GM18511 (cell line): ENCODE measurements at regions not wholly inside any gene's neighbourhood (a gene's known extent, or its start where the extent isn't known, plus 50 kb on each side); places are given as distances from the start of the nearest gene placed in this dataset.

ENCODE experiments used
- ATAC-seq: cut with Tn5 transposase; IDR thresholded peaks from one replicate; pipeline ENCODE4 v1.9.1; 2021; ENCODE audit warnings: mild to moderate bottlenecking, moderate library complexity; ENCODE audit not compliant: unreplicated experiment

DNA sequence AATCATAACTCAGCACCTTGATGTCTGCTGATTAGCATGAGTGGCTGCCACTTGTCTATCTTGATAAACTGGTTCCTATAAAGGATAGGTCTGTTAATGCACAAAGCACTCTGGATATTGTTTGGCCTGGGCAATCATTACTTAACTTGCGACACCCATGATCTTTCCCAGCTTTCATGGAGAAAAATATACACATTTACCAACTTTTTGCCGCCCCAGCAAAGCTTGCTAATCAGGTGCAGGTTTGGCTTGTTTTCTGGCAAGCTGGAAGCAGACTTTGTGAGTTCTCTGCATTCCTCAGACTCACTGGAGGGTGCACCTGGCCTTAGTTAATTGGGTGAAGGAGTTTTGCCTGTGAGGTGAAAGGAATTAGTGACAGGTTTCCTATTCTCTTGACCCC, 1126.4 kb upstream of the FLRT2 start:
- no peak for ATAC-seq

DNA sequence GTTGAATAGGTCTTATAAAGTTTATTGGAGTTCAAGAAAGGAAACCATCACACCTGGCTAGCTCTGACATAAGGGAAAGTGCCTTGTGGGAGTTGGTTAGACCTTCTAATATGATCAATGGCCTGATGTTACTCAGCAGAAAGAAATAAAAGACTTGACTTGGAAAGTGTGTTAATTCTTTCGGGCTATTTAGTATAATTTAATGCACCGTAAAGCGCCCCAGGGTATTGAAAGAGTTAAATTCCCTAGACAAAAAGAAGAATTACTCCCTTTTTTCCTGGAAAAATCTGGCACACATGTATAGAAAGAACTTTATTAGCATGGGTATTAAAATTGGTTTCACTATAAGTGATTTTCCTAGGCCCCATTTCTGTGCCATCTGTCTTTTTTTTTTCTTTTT, 1125.7 kb upstream of the FLRT2 start:
- ATAC-seq, result no peak

DNA sequence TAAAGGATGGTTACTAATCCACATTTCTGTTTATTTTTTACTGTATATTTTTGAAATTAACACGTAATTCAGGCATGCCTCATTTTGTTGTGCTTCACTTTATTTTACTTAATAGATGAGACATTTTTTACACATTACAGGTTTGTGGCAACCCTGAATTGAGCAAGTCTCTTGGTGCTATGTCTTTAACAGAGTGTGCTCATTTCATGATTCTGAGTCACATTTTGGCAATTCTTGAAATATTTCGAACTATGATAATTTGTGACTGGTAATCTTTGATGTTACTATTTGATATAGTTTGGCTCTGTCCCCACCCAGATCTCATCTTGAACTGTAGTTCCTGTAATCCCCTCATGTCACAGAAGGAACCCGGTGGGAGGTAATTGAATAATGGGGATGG, 1120.5 kb upstream of the FLRT2 start:
- ATAC-seq, result no peak

DNA sequence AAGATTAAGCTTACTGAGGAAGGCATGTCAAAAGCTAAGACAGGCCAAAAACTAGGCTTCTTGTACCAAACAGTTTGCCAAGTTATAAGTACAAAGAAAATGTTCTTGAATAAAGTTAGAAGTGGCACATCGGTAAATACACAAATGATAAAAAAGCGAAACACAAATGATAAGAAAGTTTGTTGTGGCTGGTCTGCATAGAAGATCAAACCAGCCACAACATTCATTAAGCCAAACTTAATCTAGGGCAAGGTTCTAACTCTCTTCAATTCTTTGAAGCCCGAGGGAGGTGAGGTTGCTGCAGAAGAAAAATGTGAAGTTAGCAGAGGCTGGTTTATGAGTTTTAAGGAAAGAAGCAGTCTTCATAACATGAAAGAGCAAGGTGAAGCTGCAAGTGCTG, 1119.6 kb upstream of the FLRT2 start:
- no peak for ATAC-seq

DNA sequence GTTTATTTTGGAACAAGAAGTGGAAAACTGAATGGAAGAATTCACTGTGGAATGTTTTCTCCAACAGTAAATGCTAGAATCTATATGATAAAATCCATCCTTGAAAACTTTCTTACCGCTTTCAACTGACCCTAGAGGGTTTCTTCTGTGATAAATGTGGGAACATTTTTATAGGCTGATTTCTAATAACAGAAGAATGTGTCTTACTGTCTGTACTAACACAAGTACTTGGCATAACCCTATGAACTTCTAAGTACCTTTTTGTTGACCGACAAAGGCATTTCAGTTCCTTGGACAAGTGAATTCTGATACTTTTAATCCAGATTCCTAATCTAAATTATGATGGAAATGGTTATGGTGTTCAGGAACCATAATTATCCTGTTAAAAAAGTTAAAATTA, 1109.7 kb upstream of the FLRT2 start:
- ATAC-seq, result no peak

DNA sequence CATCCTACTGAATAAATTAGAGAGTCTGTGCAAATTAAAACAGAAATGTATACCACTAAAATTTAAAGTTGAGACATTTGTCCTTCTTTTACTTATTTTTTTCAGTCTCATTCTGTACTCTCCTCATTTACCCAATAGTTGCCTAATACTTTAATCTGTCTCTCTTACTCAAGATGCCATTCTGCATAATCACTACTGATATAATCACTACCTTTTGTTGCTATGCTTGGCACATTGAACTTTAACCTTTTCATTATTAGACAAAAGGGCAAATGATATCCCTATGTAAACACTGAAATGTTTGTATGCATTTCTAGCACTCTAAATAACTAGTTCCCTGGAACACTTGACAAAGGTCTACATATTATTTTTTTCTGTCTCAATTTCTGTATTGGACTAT, 1108.3 kb upstream of the FLRT2 start:
- ATAC-seq, result no peak

DNA sequence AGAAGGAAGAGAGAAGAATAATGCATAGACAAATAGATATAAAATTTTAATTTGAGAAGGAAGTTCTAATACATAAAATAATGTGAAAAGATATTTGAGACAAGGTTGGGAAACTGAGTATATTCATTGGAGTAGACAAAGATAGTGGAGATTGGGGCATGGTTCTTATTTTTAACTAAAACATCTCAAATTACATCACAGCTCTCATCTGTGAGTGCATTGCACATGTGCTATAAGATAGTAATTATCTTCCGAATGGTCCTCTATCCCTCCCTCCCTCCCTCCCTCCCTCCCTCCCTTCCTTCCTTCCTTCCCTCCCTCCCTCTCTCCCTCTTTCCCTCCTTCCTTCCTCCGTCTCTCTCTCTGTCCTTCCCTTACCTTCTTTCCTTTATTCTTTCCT, 1104.0 kb upstream of the FLRT2 start:
- no peak for ATAC-seq

DNA sequence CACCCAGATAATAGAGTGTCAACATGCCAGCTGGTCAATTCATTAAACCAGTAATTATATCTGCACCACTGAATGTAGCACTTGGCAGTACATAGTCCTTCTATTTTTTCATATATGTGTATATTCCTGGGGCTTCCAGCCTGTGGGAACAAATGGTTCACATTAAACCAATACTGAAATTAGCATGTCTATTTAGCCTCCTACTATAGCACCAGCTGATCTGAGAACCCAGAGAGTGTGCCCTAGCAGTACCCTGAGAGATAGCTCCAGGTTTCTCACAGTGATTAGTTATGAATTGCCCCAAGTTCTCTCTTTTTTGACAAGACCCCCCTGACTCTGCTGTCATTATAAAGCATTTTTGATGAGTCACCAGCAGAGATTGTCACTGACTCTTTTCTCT, 1097.3 kb upstream of the FLRT2 start:
- ATAC-seq, result no peak

DNA sequence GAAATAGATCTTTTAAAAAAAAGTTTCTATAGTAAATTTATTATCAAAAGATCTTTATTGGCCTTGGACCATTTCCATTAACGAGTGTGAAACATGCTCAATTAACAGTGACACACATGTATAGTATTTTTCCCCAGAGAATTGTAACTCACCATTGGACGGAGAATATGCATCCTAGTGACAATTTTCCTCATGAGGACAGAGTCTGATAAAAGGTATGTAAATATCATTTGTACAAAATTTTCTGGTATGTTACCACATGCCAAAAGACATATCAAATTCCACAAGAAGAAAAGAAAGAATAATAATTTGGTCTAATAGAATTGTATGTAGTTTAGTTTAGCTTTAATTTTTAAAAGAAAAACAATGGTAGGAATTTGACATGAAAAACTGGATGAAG, 1096.0 kb upstream of the FLRT2 start:
- ATAC-seq, result no peak

DNA sequence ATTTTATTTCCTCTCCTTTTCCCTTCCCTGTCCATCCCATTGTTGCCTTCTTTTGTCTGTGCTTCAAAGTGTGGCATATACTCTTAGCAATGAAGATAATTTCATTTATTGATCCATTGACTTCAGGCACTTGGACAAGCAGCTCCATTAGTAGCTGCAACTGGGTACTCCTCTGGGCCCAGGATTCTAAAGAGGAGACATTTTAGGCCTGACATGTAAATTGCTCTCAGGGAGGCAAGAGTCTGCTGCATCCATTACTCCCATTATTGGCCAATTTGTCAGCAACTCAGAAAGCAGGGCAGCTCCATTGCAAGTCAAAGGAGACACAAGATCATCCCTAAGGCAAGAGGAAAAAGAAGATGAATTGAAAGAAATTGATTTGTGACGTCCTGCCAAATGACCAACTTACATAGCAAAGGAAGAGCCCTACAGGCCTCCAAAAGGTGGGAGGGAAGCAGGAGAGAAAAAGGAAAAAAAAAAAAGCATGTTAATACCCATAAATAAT, 1094.1 kb upstream of the FLRT2 start:
- no peak for ATAC-seq

DNA sequence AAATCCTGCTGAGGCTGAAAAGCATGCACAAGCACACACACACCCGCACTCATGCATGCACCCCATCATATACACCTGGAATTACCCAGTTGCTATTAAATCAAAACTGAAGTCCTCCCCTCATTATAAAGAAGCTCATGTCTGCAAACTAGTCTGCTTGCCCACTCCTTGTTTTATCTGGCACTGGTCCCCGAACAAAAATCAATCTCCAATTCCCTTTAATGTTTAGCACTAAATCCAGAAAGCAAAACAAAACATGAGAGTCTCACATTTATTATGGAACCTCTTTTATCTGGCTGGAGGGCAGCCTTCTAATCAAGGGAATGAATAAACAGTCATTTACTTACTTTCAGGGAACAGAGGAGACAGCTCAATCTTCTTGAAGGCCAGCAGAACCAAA, 1093.4 kb upstream of the FLRT2 start:
- no peak for ATAC-seq

DNA sequence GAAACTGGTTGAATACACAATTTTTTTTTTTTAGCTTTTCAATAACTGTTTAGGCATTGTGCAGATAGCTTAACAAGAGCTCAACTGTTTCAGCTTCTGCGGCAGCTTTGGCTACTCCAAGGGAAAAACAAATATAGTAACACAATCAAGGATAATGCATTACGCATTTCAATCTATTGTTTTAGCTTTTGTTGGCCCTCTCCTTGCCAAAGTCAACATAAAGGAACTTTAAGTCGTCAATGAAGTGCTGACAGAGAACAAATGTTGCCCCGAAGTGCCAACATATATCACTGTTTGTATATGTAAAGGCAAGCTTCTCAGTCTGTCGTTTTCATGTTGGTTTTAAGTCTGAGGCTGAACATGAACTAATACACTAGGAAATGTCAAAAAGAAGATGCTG, 1087.4 kb upstream of the FLRT2 start:
- ATAC-seq, result no peak

DNA sequence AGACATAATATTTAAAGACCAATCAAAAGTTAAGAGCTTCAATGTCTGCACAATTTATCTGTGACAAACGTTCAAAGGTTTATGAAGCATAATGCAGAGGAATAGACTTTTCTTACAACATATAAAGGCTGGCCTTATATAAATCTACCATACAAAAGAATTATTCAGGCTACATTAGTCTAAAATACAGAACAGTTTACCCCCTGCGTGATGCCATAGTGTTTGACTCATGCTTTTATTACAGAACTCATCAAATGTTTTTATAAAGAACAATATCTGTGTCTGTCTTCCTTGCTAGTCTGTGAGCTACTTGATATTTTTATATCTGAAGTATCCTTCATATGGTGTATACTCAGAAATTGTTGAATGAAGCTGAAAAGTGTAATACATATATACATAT, 1084.5 kb upstream of the FLRT2 start:
- ATAC-seq, result no peak

DNA sequence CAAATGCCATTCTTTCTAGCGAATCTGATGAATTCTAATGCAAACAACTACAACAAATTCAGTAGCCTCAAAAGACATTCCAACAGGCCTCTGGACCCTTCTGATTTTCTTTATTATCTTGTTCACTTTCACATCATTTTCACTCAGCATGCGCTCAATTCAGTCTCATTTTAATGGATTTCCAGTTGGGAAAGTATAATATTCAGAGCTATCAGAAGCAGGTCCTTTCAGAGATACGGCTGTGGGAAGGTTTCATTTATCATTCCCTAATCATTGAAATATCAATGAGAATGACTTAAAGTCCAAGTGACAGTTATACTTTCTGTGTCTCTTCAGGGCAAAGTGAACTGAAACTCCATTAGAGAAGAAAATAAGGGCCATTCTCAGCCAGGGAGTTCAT, 1083.7 kb upstream of the FLRT2 start:
- no peak for ATAC-seq

DNA sequence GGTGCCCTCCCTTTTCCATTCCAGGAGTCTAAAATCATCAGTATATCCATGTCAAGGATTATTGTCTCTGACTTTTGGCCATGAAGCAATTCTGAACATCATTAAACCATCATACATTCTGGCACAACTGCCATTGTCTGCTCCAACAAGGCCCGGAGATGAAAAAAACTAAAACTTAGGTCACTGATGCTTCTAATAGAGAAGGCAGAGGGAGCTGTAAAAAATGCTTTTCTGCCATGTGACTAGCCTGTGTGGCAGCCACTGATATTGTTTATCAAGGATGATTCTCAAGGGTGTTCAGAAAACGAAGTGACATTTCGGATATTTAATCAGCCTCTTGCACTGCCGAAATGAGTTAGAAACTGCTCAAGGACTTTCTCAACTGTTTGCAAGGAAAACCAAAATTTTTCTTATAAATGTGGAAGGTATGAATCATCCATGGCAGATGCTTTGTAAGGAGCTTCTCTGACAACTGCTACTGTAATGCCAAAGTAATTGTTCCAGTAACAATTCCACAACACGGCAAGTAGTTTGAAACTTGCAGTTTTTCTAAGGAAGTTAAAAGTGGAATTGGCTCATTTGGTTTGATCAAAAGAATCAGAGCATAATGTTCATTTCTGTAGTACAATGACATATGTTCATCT, 1076.5 kb upstream of the FLRT2 start:
- ATAC-seq, result no peak

DNA sequence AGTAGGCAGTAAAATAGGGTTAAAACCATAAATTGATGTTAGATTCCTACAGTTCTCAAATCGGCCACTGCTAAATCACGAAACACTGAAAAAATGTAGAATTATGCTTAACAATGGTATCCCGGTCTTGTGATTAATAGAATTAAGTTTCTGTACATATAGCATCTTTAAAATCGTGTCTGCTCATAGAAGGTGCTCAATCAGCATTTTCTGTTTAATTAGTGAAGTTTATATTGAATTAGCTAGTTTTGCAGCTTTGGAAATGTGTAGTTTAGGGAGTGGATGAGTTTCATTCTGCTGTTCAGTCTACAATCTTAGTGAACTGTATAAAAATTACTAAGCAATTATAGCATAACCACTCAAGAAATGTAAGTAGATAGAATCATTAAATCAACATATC, 1075.8 kb upstream of the FLRT2 start:
- no peak for ATAC-seq

DNA sequence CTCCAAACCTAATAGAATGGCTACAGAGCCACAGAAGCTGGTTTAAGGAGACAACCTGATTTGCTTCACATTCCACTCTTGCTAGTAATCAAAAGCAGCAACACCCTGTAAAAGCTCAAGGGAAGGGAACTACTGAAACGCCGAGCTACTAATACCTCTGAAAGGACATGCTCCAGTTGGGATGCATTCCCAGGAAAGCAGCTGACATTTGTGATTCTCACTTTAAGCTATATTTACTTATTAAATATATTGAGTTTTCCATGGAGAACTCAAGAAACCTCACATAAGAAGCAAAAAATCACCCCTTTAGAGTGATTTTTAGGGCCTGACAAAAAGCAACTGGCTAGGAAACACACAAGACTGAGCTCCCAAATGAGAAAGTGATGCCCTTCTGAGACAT, 1073.0 kb upstream of the FLRT2 start:
- no peak for ATAC-seq

DNA sequence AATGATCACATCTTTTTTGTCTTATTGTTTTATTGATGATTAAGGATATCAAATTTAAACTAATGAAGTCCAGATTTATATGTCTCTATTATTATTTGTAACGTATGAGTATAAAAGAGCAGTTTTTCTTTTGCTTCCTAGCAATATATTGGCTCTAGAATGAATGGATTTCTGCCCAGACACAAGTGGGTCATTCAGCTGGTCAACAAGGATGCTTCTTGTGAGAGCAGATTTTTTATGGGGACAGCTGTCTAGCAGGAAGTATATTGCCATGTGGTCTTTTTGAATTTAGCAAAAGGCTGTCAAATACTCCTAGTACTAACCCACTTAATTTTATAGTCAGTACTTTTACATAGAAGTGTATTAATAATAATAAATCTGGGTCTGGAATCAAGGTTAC, 1071.1 kb upstream of the FLRT2 start:
- no peak for ATAC-seq

DNA sequence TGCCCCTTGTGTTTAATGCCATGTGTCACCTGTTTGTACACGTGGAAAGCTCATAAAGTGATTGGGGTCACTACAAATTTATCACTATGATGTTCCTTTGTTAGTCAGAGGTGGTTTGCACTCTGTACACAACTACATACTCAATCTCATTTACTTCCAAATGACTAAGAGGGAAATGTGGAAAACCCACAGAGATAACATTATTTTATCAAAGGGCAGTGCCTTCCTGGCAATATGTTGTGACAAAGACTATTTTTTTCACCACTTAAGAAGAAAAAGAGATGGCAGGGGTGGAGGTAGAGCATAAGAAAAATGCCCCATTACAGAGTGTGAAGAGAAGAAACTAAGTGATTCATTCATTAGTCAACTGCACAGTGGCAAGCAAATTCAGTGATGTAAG, 1064.1 kb upstream of the FLRT2 start:
- no peak for ATAC-seq

DNA sequence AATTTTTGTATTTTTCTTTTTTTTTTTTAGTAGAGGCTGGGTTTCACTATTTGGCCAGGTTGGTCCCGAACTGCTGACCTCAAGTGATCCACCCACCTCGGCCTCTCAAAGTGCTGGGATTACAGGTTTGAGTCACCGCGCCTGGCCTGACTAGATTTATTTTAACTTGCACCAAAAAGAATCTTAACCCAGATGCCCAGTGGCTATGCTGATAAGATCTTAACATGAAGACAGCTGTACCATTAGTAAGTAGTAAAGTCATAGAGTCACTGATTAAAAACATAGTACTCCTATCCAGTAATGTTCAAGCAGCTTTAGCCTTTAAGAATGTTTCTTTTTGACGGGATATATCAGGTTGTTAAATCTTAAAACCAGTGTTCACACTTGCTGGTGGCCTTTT, 1061.8 kb upstream of the FLRT2 start:
- ATAC-seq, result no peak

DNA sequence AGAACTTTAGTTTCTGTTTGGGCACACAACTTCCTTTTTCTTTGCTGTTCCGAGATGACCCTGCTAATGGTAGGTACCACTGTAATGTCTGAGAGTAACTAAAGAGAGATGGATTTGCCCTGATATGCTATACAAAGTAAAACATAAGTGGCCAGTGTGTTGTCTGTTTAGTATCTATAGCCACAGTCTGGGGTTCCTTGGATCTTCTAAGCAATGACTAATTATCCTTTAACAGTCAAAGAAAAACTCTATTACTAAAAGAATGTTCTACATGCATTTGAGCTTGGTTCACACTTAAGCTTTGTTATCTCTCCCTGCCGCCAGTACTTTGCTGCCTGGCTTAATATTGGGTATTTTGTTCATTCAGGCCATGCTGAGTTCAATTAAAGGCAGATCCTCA, 1051.9 kb upstream of the FLRT2 start:
- no peak for ATAC-seq

DNA sequence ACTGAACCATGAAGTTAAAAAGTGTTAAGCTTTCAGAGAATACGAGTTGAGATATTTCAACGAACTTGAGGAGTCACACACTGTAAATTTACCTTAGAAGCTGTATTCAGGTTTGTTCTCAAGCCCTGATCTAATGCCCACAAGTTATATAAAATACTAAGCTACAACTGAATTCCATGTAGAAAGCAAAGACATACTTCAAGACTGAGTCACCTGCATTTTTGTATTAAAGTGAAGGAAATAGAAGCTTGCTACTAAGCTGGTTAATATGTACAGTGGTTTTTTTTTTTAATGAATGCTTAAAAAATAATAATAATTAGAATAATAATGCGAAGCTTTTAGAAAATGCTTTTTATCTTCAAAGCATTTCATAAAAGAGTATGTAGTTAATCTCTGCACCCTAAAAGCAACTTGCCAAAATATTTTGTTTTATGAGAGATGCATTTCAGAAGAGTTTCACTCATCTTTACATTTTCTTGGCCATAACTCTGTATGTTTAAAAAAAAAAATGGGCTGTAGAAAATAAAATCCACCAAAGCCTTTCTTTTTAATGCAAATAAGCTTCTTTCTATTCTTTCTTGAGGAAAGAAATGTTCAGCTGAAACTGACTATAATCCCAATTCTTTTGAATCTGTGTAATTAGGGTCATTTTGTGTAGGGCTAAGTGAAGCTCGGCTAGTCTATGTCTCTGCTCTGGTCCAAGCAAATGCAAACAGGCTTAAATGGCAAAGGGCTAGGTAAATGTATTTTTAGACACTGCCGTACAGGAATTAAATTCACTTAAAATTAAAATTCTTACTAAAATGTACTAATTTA, 1047.5 kb upstream of the FLRT2 start:
- ATAC-seq, result no peak

DNA sequence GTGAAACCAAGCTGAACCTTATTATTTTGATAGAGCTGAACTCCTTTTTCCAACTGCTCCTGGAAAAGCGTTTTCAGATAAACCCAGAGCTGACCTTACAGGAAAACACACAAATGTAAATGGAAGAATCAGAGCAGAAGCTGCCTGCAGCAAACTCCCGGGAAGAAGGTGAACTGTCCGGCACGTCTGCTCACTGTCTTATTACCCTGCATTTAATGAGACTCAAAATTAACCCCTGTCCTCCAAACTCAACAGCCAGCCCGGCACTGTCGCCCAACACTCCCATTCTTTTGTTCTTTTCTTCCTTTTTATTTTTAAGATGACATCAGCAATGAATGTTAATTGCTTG, 1046.9 kb upstream of the FLRT2 start:
- no peak for ATAC-seq
